H9 (cell line): ENCODE measurements at regions not wholly inside any gene's neighbourhood (a gene's known extent, or its start where the extent isn't known, plus 50 kb on each side); places are given as distances from the start of the nearest gene placed in this dataset.

ENCODE experiments used
- DNase-seq: peaks from one replicate; pipeline ENCODE4 v3.0.0-alpha.2; 2017
- H2AFZ ChIP-seq: one replicate; pipeline ENCODE4 v1.6.1; 2013; ENCODE audit warnings: mild to moderate bottlenecking, low read length, control low read depth, moderate library complexity
- H2AK5ac ChIP-seq: 2 replicates; pipeline ENCODE4 v1.6.1; 2013; ENCODE audit warnings: low read length, control low read depth, mixed read lengths; ENCODE audit not compliant: insufficient read length
- H2BK120ac ChIP-seq: one replicate; pipeline ENCODE4 v1.6.1; 2013; ENCODE audit warnings: low read depth, mild to moderate bottlenecking, low read length, control low read depth, inconsistent platforms; ENCODE audit not compliant: poor library complexity, severe bottlenecking
- H2BK12ac ChIP-seq: 2 replicates; pipeline ENCODE4 v1.6.1; 2013; ENCODE audit warnings: low read length, control low read depth, mixed read lengths, low read depth; ENCODE audit not compliant: insufficient read length
- H2BK15ac ChIP-seq: 2 replicates; pipeline ENCODE4 v1.6.1; 2013; ENCODE audit warnings: low read depth, low read length, control low read depth
- H2BK20ac ChIP-seq: one replicate; pipeline ENCODE4 v1.6.1; 2013; ENCODE audit warnings: low read depth, mild to moderate bottlenecking, low read length, control low read depth, inconsistent platforms; ENCODE audit not compliant: poor library complexity, severe bottlenecking
- H2BK5ac ChIP-seq: 2 replicates; pipeline ENCODE4 v1.6.1; 2013; ENCODE audit warnings: low read length, control low read depth, mixed read lengths; ENCODE audit not compliant: insufficient read length
- H3K14ac ChIP-seq: 2 replicates; pipeline ENCODE4 v1.6.1; 2013; ENCODE audit warnings: low read length, control low read depth; ENCODE audit not compliant: insufficient read depth
- H3K18ac ChIP-seq: 2 replicates; pipeline ENCODE4 v1.6.1; 2013; ENCODE audit warnings: low read depth, mild to moderate bottlenecking, mixed read lengths, low read length, control low read depth; ENCODE audit not compliant: insufficient read length
- H3K23ac ChIP-seq: 2 replicates; pipeline ENCODE4 v1.6.1; 2013; ENCODE audit warnings: low read length, control low read depth, mixed read lengths, low read depth; ENCODE audit not compliant: insufficient read length
- H3K23me2 ChIP-seq: 2 replicates; pipeline ENCODE4 v1.6.1; 2013; ENCODE audit warnings: low read depth, mild to moderate bottlenecking, mixed read lengths, low read length, control low read depth; ENCODE audit not compliant: insufficient read length, poor library complexity, severe bottlenecking
- H3K27ac ChIP-seq: 2 replicates; pipeline ENCODE4 v1.5.1; 2013; ENCODE audit warnings: low read length, control low read depth, mixed read lengths, low read depth; ENCODE audit not compliant: insufficient read length
- H3K27me3 ChIP-seq: 2 replicates; pipeline ENCODE4 v1.6.1; 2013; ENCODE audit warnings: low read length, control low read depth, inconsistent platforms; ENCODE audit not compliant: insufficient read depth
- H3K4ac ChIP-seq: 2 replicates; pipeline ENCODE4 v1.6.1; 2013; ENCODE audit warnings: low read depth, mild to moderate bottlenecking, control low read depth, inconsistent platforms, low read length, moderate library complexity
- H3K4me1 ChIP-seq: 2 replicates; pipeline ENCODE4 v1.6.1; 2013; ENCODE audit warnings: low read length, control low read depth, inconsistent platforms; ENCODE audit not compliant: insufficient read depth
- H3K4me2 ChIP-seq: 2 replicates; pipeline ENCODE4 v1.6.1; 2013; ENCODE audit warnings: low read length, control low read depth, mixed read lengths; ENCODE audit not compliant: insufficient read length, insufficient read depth
- H3K56ac ChIP-seq: 2 replicates; pipeline ENCODE4 v1.6.1; 2013; ENCODE audit warnings: low read depth, mild to moderate bottlenecking, mixed read lengths, low read length, control low read depth; ENCODE audit not compliant: insufficient read length
- H3K79me1 ChIP-seq: 2 replicates; pipeline ENCODE4 v1.6.1; 2013; ENCODE audit warnings: low read depth, mild to moderate bottlenecking, moderate library complexity, low read length, control low read depth, inconsistent platforms; ENCODE audit not compliant: insufficient read depth, poor library complexity, severe bottlenecking
- H3K79me2 ChIP-seq: 2 replicates; pipeline ENCODE4 v1.6.1; 2013; ENCODE audit warnings: low read length, control low read depth, inconsistent platforms; ENCODE audit not compliant: insufficient read depth
- H3K9ac ChIP-seq: 2 replicates; pipeline ENCODE4 v1.6.1; 2013; ENCODE audit warnings: low read length, control low read depth, mixed read lengths; ENCODE audit not compliant: insufficient read length; ENCODE audit errors: extremely low read depth
- H3K9me3 ChIP-seq: one replicate; pipeline ENCODE4 v1.6.1; 2013; ENCODE audit warnings: low read depth, low read length, inconsistent platforms; ENCODE audit not compliant: control insufficient read depth
- H3T11ph ChIP-seq: one replicate; pipeline ENCODE4 v1.6.1; 2013; ENCODE audit warnings: mild to moderate bottlenecking, low read length, control low read depth, inconsistent platforms
- H4K20me1 ChIP-seq: one replicate; pipeline ENCODE4 v1.6.1; 2013; ENCODE audit not compliant: control insufficient read depth, insufficient read length, insufficient read depth
- H4K5ac ChIP-seq: 2 replicates; pipeline ENCODE4 v1.6.1; 2013; ENCODE audit warnings: low read depth, mild to moderate bottlenecking, mixed read lengths, low read length, control low read depth; ENCODE audit not compliant: insufficient read length
- H4K8ac ChIP-seq: replicated peaks from 2 replicates; pipeline ENCODE4 v1.6.1; 2013; ENCODE audit warnings: low read length, control low read depth, mixed read lengths, low read depth; ENCODE audit not compliant: insufficient read length
- H4K91ac ChIP-seq: 2 replicates; pipeline ENCODE4 v1.6.1; 2013; ENCODE audit warnings: low read depth, mild to moderate bottlenecking, moderate library complexity, mixed read lengths, low read length, control low read depth; ENCODE audit not compliant: insufficient read length
- H3K27ac Mint-ChIP-seq, 3 experiments: 2 replicates in 2 of 3; 3 replicates in 1 of 3; pipeline ENCODE4 v1.8.0; 2020 to 2021; ENCODE audit warnings: mixed read lengths in 3 of 3, mild to moderate bottlenecking in 1 of 3, moderate library complexity in 1 of 3
- H3K27me3 Mint-ChIP-seq: 2 replicates; pipeline ENCODE4 v1.8.0; 2021; ENCODE audit warnings: low read depth, mild to moderate bottlenecking, moderate library complexity, mixed read lengths
- H3K36me3 Mint-ChIP-seq, 3 experiments: 2 replicates in 2 of 3; 3 replicates in 1 of 3; pipeline ENCODE4 v1.8.0; 2020 to 2021; ENCODE audit warnings: low read depth in 3 of 3, mixed read lengths in 3 of 3; ENCODE audit not compliant: insufficient read depth in 1 of 3
- H3K4me1 Mint-ChIP-seq, 2 experiments: 2 replicates each; pipeline ENCODE4 v1.8.0; 2020; ENCODE audit warnings: mixed read lengths in 2 of 2
- H3K4me3 Mint-ChIP-seq, 2 experiments: 2 replicates in 1 of 2; 3 replicates in 1 of 2; pipeline ENCODE4 v1.8.0; 2020 to 2021; ENCODE audit warnings: mild to moderate bottlenecking in 2 of 2, mixed read lengths in 2 of 2, moderate library complexity in 1 of 2
- H3K9me3 Mint-ChIP-seq, 2 experiments: 2 replicates in 1 of 2; 3 replicates in 1 of 2; pipeline ENCODE4 v1.8.0; 2020; ENCODE audit warnings: mild to moderate bottlenecking in 2 of 2, mixed read lengths in 2 of 2, moderate library complexity in 1 of 2
- WGBS: extraction: QIAGEN DNeasy Blood & Tissue Kit; methylation state at CpG from one replicate; pipeline ENCODE4 v1.1.7; 2013; ENCODE audit warnings: missing lambda C conversion rate, low lambda C conversion rate, mixed read lengths; ENCODE audit not compliant: insufficient read length; ENCODE audit errors: extremely low coverage; 5-methylcytosine and 5-hydroxymethylcytosine counted together
- TF ChIP-seq, protein P1 (sequence below): fragments of 200-600 bp; sonication (generic); conservative IDR thresholded peaks from 3 replicates; pipeline ENCODE4 v1.8.0; 2021; ENCODE audit warnings: antibody characterized with exemption, mild to moderate bottlenecking

DNA sequence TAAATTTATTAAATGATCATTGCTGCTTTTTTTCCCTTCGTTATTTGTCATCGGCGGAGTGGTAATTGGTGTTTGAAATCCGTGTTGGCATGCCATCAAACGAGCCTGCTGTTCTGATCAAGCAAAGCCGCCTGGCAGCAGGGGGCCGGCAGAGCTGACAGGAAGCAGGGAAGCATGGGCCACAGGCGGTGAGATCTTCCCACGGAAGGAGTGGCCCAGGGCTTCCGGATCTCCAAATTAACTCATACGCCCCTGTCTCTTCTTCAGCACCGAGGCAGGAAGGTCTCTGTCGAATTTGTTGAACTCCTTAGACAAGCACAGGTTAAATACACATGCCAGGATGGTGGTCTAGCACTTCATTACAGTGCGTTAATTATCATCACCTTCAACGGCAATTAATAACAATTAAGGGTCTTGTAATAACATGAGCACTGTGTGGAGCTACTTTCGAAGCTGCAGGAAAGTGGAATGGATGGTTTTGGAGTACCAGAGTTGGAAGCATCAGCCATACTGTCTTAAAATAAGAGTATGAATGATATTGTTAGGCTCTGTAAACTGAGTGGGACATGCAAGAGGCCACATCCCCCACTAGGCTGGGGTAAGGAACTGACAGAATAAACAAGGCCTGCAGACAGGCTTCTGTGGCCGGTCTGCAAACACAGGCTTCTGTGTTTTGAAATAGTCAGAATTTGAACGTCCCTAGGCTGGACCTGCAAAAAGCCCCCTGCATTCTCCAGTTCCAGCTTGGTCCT, 199.4 kb upstream of the DAB1 start:
- Histone ChIP-seq H3K23me2 (no peaks in the 10 kb centered on the region), H2BK5ac (no peak overlapping the region), H3T11ph (no peak overlapping the region), H4K5ac (no peak overlapping the region), H2AFZ (no peak overlapping the region), H2BK120ac (no peak overlapping the region), H3K4me1 (peaks cover 10% of the 10 kb centered on the region; the same call in 1 of the 2 replicates), H3K79me2 (no peaks in the 10 kb centered on the region), H3K14ac (no peak overlapping the region), H2AK5ac (no peak overlapping the region), H4K8ac (no peak overlapping the region), H3K56ac (no peak overlapping the region), H4K91ac (no peak overlapping the region), H2BK12ac (no peak overlapping the region), H4K20me1 (no peaks in the 10 kb centered on the region), H3K27me3 (no peaks in the 10 kb centered on the region), H3K4me2 (no peak overlapping the region), H3K4ac (no peak overlapping the region), H2BK15ac (no peak overlapping the region), H3K9ac (no peak overlapping the region), H2BK20ac (no peak overlapping the region), H3K18ac (no peak overlapping the region), H3K9me3 (no peaks in the 10 kb centered on the region), H3K23ac (no peak overlapping the region), H3K79me1 (no peaks in the 10 kb centered on the region), H3K27ac (no peak overlapping the region)
- DNase-seq: peak; percentile 58
- H3K4me3 Mint-ChIP-seq: no peak overlapping the region; a peak in 1 of 5 replicates
- no peaks in the 10 kb centered on the region for H3K9me3 Mint-ChIP-seq
- H3K36me3 Mint-ChIP-seq: no peaks in the 10 kb centered on the region
- WGBS: no CpG with 5 or more reads among the region's 18 CpGs
- 0 out of 7 replicates have a peak overlapping the region, but pooled peaks of 1 of the 3 experiments have one; percentile 56 for H3K27ac Mint-ChIP-seq
- no peaks in the 10 kb centered on the region for H3K27me3 Mint-ChIP-seq
- H3K4me1 Mint-ChIP-seq: peaks cover 30% of the 10 kb centered on the region in 2 experiments
- TF ChIP-seq, protein P1, sequence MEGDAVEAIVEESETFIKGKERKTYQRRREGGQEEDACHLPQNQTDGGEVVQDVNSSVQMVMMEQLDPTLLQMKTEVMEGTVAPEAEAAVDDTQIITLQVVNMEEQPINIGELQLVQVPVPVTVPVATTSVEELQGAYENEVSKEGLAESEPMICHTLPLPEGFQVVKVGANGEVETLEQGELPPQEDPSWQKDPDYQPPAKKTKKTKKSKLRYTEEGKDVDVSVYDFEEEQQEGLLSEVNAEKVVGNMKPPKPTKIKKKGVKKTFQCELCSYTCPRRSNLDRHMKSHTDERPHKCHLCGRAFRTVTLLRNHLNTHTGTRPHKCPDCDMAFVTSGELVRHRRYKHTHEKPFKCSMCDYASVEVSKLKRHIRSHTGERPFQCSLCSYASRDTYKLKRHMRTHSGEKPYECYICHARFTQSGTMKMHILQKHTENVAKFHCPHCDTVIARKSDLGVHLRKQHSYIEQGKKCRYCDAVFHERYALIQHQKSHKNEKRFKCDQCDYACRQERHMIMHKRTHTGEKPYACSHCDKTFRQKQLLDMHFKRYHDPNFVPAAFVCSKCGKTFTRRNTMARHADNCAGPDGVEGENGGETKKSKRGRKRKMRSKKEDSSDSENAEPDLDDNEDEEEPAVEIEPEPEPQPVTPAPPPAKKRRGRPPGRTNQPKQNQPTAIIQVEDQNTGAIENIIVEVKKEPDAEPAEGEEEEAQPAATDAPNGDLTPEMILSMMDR: no peak
